ENCODE measurements at regions not wholly inside any gene's neighbourhood (a gene's known extent, or its start where the extent isn't known, plus 50 kb on each side); places are given as distances from the start of the nearest gene placed in this dataset.

- no peak overlapping the region for H3K4me2 ChIP-seq (ENCODE audit: insufficient read depth, insufficient read length, low read length)
- peaks cover 11% of the 10 kb centered on the region for H3K9me3 ChIP-seq (ENCODE audit: control insufficient read depth, low read depth, low read length)
- Mint-ChIP-seq H3K36me3 (ENCODE audit: insufficient read depth in 1 of 3, low read depth in 3 of 3) (peaks cover 9 to 25% (median 20%) of the 10 kb centered on the region in 3 experiments), H3K27me3 (ENCODE audit: low read depth) (no peaks in the 10 kb centered on the region; the same call in 1 of the 2 replicates), H3K4me1 (peaks cover 2% of the 10 kb centered on the region in 2 experiments; a peak in 1 of 4 replicates), H3K27ac (no peak overlapping the region; a peak in 1 of 7 replicates), H3K4me3 (no peak overlapping the region), H3K9me3 (peaks cover 24 to 31% of the 10 kb centered on the region in 2 experiments)
- no peak overlapping the region for H2BK5ac ChIP-seq (ENCODE audit: insufficient read length, low read length)
- H4K8ac ChIP-seq (replicated peaks; ENCODE audit: insufficient read length, low read depth, low read length) = no peak overlapping the region
- H3K14ac ChIP-seq (ENCODE audit: insufficient read depth, low read length) = no peak overlapping the region
- no peaks in the 10 kb centered on the region for H3K79me1 ChIP-seq (ENCODE audit: insufficient read depth, low read depth, low read length, poor library complexity, severe bottlenecking)
- WGBS (ENCODE audit: extremely low coverage, insufficient read length, low lambda C conversion rate) = no CpG with 5 or more reads among the region's 5 CpGs
- H3K79me2 ChIP-seq (ENCODE audit: insufficient read depth, low read length) = no peaks in the 10 kb centered on the region
- no peak overlapping the region for H2BK20ac ChIP-seq (ENCODE audit: low read depth, low read length, poor library complexity, severe bottlenecking)
- no peak overlapping the region for H2BK120ac ChIP-seq (ENCODE audit: low read depth, low read length, poor library complexity, severe bottlenecking)
- no peak overlapping the region for H4K91ac ChIP-seq (ENCODE audit: insufficient read length, low read depth, low read length)
- no peak overlapping the region for H3T11ph ChIP-seq (ENCODE audit: low read length)
- no peak overlapping the region for H3K4ac ChIP-seq (ENCODE audit: low read depth, low read length)
- no peak overlapping the region for H3K27ac ChIP-seq (ENCODE audit: insufficient read length, low read depth, low read length)
- no peak overlapping the region for H2BK15ac ChIP-seq (ENCODE audit: low read depth, low read length)
- no peak overlapping the region for H3K18ac ChIP-seq (ENCODE audit: insufficient read length, low read depth, low read length)
- TF ChIP-seq CTCF (conservative IDR thresholded peaks at IDR 0.05) = peak; percentile 25; the same call in 2 of the 3 replicates
- no peak overlapping the region for H2BK12ac ChIP-seq (ENCODE audit: insufficient read length, low read depth, low read length)
- DNase-seq = no peak
- H4K5ac ChIP-seq (ENCODE audit: insufficient read length, low read depth, low read length) = no peak overlapping the region
- H3K4me1 ChIP-seq (ENCODE audit: insufficient read depth, low read length) = no peaks in the 10 kb centered on the region
- no peak overlapping the region for H2AFZ ChIP-seq (ENCODE audit: low read length)
- no peak overlapping the region for H2AK5ac ChIP-seq (ENCODE audit: insufficient read length, low read length)
- no peak overlapping the region for H3K23ac ChIP-seq (ENCODE audit: insufficient read length, low read depth, low read length)
- no peak overlapping the region for H3K9ac ChIP-seq (ENCODE audit: extremely low read depth, insufficient read length, low read length)
- H3K27me3 ChIP-seq (ENCODE audit: insufficient read depth, low read length) = no peaks in the 10 kb centered on the region
- no peaks in the 10 kb centered on the region for H4K20me1 ChIP-seq (ENCODE audit: control insufficient read depth, insufficient read depth, insufficient read length)
- H3K23me2 ChIP-seq (ENCODE audit: insufficient read length, low read depth, low read length, poor library complexity, severe bottlenecking) = no peaks in the 10 kb centered on the region
- no peak overlapping the region for H3K56ac ChIP-seq (ENCODE audit: insufficient read length, low read depth, low read length)
Observed at GRCh38 chr3:27617552-27617951, 104.6 kb downstream of the EOMES start.
